MCF 10A (cell line): ENCODE measurements at regions not wholly inside any gene's neighbourhood (a gene's known extent, or its start where the extent isn't known, plus 50 kb on each side); places are given as distances from the start of the nearest gene placed in this dataset.

Experiments used
- BruUV-seq: library from RNA; stranded (reverse); fragments of 400-500 nt; replicated peaks from 2 replicates; lab custom pipeline; 2021; lab: Mats Ljungman, UMichigan
- CTCF ChIA-PET: fragments of 300-600 bp; sonication (Branson Sonifier 250); formaldehyde crosslinking; extraction: SDS; loops from one replicate; lab custom pipeline; 2021; ENCODE audit warnings: antibody characterized with exemption, inconsistent platforms; lab: Yijun Ruan, JAX
- POLR2A ChIA-PET: fragments of 300-600, 350-650 bp; sonication (Branson Sonifier 250); formaldehyde crosslinking; extraction: SDS; loops from one replicate; lab custom pipeline; 2020; ENCODE audit warnings: antibody characterized with exemption, inconsistent platforms; lab: Yijun Ruan, JAX
- DNase-seq: peaks from one replicate; pipeline ENCODE4 v3.0.0-alpha.2; 2018; ENCODE audit not compliant: unreplicated experiment
- H3K27ac Mint-ChIP-seq: one replicate; pipeline ENCODE4 v1.8.0; 2022; ENCODE audit warnings: mild to moderate bottlenecking, low read depth, mixed read lengths; ENCODE audit not compliant: unreplicated experiment
- H3K27me3 Mint-ChIP-seq: one replicate; pipeline ENCODE4 v1.8.0; 2022; ENCODE audit warnings: mixed read lengths; ENCODE audit not compliant: insufficient read depth, unreplicated experiment
- H3K36me3 Mint-ChIP-seq: one replicate; pipeline ENCODE4 v1.8.0; 2022; ENCODE audit warnings: mild to moderate bottlenecking, moderate library complexity, mixed read lengths; ENCODE audit not compliant: insufficient read depth, unreplicated experiment
- H3K4me1 Mint-ChIP-seq: one replicate; pipeline ENCODE4 v1.8.0; 2022; ENCODE audit warnings: mixed read lengths; ENCODE audit not compliant: insufficient read depth, unreplicated experiment
- H3K4me3 Mint-ChIP-seq: one replicate; pipeline ENCODE4 v1.8.0; 2022; ENCODE audit warnings: mild to moderate bottlenecking, moderate library complexity, mixed read lengths; ENCODE audit not compliant: unreplicated experiment
- H3K9me3 Mint-ChIP-seq: one replicate; pipeline ENCODE4 v1.8.0; 2022; ENCODE audit warnings: mixed read lengths; ENCODE audit not compliant: unreplicated experiment
- CTCF ChIP-seq: fragments of 200-600 bp; IDR thresholded peaks from one replicate; pipeline ENCODE4 v1.8.0; 2022; ENCODE audit warnings: antibody characterized with exemption, mild to moderate bottlenecking; ENCODE audit not compliant: unreplicated experiment
- intact Hi-C: fragments of 100-400 bp; cut with micrococcal nuclease; formaldehyde crosslinking; loops from 2 replicates; pipeline ENCODE4 v1.14.1; 2022

DNA sequence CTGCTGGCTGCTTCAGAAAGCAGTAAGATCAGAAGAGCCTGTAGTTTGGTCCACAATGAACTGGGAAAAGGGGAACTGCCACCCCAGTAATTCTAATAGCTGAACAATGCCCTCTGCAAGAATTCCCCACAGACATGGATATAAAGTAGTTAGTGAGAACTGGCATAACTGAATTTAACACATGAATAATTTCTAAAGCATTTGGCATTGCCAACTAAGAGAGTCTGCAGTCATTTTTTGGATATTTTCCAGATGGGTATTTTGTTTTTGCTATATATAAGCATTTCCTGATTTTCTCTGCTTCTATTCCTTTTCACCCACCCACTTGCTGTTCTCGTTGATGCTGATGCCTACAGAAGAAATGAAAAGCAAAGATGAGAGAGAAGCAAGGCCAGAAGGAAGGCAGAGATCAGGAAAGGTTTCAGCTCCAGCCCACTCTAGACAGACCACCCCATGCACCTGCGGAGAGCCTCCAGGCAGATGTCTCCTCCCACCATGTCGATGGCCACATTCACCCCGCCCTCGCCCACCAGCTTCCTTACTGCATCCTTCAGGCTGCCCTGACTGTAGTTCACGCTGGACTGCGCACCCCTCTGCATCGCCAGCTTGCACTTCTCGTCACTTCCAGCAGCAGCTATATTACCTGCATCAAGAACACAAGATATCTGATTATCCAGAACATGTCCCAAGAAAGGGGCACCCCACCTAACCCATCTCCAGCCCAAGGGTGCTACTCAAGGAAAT, 55.9 kb upstream of the SEC16B start:
- Mint-ChIP-seq H3K27me3 (no peaks in the 10 kb centered on the region), H3K27ac (no peak overlapping the region), H3K9me3 (no peaks in the 10 kb centered on the region), H3K36me3 (peaks cover 5% of the 10 kb centered on the region), H3K4me3 (no peak overlapping the region), H3K4me1 (no peaks in the 10 kb centered on the region)
- POLR2A ChIA-PET = interaction anchor here (1.1 kb wide), 1 partner anchor 212 kb away, joined by 3 read pairs; no protein-coding TSS in a partner anchor
- BruUV-seq = no TSS peak
- DNase-seq = no peak
- TF ChIP-seq CTCF = no peak
- intact Hi-C loops = no loop called here
- CTCF ChIA-PET = interaction anchor here (0.5 to 2.2 kb wide), 8 partner anchors 8 to 274 kb away, joined by 3 to 9 read pairs (median 4); no protein-coding TSS in a partner anchor

GRCh38 chr1:178028841-178029481, 59.1 kb upstream of the SEC16B start:
- Mint-ChIP-seq H3K9me3 (no peaks in the 10 kb centered on the region), H3K4me1 (no peaks in the 10 kb centered on the region), H3K36me3 (peaks cover 5% of the 10 kb centered on the region), H3K27me3 (no peaks in the 10 kb centered on the region), H3K27ac (no peak overlapping the region), H3K4me3 (no peak overlapping the region)
- ChIA-PET CTCF (interaction anchor here (0.6 to 7.8 kb wide), 22 partner anchors 12 to 1051 kb away, joined by 3 to 171 read pairs (median 4); no protein-coding TSS in a partner anchor), POLR2A (interaction anchor here (0.6 to 1.0 kb wide), 3 partner anchors 64 to 218 kb away, joined by 3 read pairs; no protein-coding TSS in a partner anchor)
- TF ChIP-seq CTCF = no peak
- intact Hi-C loops = no loop called here
- no TSS peak for BruUV-seq
- DNase-seq = no peak

DNA sequence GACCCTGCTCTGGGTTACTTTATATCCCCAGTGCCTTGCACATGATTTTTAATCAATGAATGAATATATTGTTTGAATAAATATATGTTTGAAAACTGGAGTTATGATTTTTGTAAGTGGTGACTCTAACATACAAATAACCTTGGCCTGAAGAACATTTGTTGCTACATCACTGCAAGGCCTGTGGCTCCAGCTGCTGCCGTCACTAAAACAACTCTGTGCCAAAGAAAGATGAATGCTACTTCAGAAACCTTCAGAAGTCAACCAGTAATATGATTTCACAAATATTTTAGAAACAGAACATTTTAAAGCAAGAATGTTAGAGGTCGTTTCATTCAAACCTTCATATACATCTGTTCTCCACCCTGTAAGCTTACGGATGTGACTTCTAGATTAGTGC, 60.6 kb upstream of the SEC16B start:
- Mint-ChIP-seq H3K36me3 (peaks cover 5% of the 10 kb centered on the region), H3K27ac (no peak overlapping the region), H3K4me1 (no peaks in the 10 kb centered on the region), H3K4me3 (no peak overlapping the region), H3K27me3 (no peaks in the 10 kb centered on the region), H3K9me3 (no peaks in the 10 kb centered on the region)
- BruUV-seq = no TSS peak
- intact Hi-C loops = loop anchor here (5.0 to 10.0 kb wide), 2 partner anchors 162 to 504 kb away; no protein-coding TSS in a partner anchor
- ChIA-PET POLR2A (interaction anchor here (0.6 kb wide), 1 partner anchor 208 kb away, joined by 3 read pairs; no protein-coding TSS in a partner anchor), CTCF (interaction anchor here (0.6 to 7.8 kb wide), 34 partner anchors 9 to 1989 kb away, joined by 3 to 171 read pairs (median 6); partner anchors contain the start of gene RASAL2)
- no peak for DNase-seq
- TF ChIP-seq CTCF = no peak

DNA sequence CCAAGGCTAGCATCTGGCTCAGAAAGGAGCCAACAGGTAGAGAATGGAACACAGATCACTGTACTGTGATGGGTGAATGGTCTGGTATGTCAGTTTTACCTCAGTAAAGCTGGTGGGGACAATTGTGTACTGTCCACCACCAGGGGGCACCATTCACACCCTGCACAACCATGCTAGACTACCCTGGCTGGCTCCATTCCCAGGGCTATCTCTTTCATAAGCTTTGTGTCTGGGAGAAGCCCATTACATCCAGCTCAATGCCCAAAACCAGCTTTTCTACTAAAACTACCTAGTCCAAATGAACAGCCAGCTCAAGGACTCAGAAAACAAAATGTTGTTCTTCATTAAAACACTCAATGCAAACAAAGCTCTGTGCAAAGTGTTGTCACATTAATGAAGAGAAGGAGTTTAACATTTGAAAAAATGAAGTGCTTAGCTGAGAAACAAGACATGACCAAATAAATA, 62.0 kb upstream of the RASAL2 start:
- peak; percentile 97 for DNase-seq
- Mint-ChIP-seq H3K36me3 (no peaks in the 10 kb centered on the region), H3K27me3 (no peaks in the 10 kb centered on the region), H3K4me1 (no peaks in the 10 kb centered on the region), H3K4me3 (no peak overlapping the region), H3K9me3 (no peaks in the 10 kb centered on the region), H3K27ac (no peak overlapping the region)
- CTCF ChIA-PET = interaction anchor here (0.5 to 7.8 kb wide), 115 partner anchors 10 to 1746 kb away, joined by 3 to 171 read pairs (median 5); partner anchors contain the start of genes RASAL2 and SEC16B
- POLR2A ChIA-PET = interaction anchor here (0.6 to 2.3 kb wide), 9 partner anchors 21 to 250 kb away, joined by 3 to 14 read pairs (median 5); partner anchors contain the start of gene RASAL2
- peak; percentile 92 for TF ChIP-seq CTCF
- intact Hi-C loops = loop anchor here (1.0 to 10.0 kb wide), 7 partner anchors 73 to 503 kb away; no protein-coding TSS in a partner anchor
- no TSS peak for BruUV-seq
